Stimulated activated CD8-positive, alpha-beta memory T cell treated with anti-CD3 and anti-CD28 coated beads, Interleukin-4, amount 100 ng/mL, for 4 hours (primary cell): ENCODE measurements at regions not wholly inside any gene's neighbourhood (a gene's known extent, or its start where the extent isn't known, plus 50 kb on each side); places are given as distances from the start of the nearest gene placed in this dataset.

ENCODE experiments used
- DNase-seq, 2 donors: peaks; one replicate each; pipeline ENCODE4 v3.0.0-alpha.2; 2020; ENCODE audit warnings: low read depth in 2 of 2, low spot score in 1 of 2

DNA sequence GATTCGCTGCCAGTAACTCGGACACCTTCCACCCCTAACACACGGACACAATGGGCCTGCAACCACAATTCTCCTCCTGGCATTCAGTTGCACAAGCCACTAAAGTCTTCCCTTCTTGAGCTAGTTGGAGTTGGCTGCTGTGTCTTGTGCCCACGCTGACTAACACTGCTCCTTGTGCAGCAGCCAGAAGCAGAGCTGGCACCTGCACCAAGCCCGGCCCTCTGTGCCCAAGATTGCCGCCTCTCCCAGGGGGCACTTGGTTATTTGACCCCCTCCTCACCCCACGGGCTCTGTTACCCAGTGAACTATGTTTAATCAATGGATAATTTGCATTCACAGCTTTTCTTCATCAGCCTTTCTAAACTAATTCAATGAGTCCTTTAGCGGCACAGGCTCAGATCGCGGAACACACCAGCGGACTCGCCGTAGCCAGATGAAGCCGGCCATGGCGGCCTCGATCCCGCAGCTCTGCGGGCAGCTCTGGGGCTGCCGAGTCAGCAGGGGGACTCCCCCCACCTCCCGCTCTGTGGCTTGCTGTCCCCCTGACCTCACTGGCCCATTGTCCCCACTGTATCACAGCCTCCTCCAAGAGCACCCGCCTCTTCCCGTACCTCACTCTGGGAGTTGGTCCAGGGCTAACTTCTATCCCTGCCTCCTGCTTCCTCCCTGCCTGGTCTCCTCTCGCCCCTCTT, 94.8 kb upstream of the AFDN start:
- no peak for DNase-seq

DNA sequence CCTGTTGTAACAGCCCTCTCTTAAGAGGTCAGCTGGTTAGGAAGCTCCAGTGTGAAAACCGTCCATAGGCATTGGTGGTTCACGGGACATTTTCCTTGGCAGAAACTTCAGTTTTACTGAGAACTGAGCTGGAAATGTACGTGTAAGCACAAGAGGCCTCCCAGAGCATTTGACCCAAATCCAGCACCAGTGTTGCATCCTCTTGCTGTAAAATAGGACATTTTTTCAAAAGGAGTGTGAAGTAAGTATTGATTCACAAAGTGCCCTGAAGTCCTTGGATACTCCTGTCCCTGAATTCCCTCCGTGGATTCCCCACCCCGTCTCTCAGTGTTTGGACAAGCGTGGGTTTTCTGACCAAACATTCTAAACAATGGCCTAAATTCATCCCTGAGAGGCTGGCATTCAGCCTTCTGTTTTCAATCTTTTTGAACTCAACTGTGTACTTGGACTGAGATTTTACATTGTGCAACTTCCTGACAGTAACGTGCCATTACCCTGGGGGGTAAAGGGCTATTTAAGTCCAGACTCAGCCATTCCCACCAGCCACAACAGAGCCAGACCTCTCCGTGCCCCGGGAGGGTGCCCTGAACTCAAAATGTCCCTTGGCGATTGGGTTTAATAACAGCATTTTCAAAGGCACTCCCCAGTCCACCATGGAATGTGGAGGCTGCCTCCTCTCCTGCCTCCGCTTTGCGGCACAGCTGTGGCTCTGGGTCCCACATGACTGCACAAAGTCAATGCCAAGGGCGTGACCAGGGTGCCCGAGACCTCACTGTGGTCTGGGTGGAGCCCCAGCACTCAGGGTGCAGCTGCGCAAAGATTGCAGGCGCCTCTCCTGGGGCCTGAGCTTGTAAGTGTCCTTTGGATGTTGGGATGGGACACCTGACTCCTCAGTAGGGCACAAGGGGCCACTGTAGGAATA, 92.7 kb upstream of the AFDN start:
- no peak for DNase-seq

DNA sequence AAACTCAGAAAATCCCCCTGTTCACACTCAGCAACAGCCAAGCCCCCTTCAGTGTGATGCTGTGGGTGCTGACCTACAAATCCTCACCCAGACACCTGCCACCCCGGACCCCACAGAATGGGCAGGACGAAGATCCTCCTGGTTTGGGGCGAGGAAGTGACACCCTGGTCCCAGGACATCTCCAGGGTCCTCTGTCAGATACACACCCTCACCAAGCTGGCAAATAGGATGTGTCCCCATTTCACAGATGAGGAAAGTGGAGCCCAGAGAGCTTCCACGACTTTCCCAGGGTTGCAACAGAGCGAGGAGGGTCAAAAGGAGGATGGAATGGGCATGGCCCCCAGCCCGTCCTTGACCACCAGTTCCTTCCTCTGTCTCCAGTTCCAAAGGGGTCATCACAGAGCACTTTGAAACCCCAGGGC, 92.0 kb upstream of the AFDN start:
- DNase-seq, result no peak

DNA sequence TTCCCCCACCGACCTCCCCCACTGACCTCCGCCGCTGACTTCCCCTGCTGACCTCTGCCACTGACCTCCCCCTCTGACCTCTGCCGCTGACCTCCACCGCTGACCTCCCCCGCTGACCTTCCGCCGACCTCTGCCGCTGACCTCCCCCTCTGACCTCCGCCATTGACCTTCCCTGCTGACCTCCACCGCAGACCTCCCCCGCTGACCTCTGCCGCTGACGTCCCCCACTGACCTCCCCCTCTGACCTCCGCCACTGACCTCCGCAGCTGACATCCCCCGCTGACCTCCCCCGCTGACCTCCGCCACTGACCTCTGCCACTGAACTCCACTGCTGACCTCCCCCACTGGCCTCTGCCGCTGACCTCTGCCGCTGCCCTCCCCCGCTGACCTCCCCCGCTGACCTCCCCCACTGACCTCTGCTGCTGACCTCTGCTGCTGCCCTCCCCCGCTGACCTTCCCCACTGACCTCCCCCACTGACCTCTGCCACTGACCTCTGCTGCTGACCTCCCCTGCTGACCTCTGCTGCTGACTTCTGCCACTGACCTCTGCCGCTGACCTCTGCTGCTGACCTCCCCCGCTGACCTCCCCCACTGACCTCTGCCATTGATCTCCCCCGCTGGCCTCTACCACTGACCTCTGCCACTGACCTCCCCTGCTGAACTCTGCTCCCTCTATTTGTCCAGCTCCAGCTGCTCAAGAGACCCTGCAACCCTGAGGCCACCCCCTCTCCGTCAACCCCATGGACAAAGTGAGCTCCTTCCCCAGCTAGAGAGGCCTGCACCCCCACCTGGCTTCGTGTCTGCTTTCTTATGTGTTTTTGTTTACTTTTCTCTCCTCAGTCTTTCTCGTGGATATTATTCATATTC, 91.4 kb upstream of the AFDN start:
- DNase-seq, result no peak

DNA sequence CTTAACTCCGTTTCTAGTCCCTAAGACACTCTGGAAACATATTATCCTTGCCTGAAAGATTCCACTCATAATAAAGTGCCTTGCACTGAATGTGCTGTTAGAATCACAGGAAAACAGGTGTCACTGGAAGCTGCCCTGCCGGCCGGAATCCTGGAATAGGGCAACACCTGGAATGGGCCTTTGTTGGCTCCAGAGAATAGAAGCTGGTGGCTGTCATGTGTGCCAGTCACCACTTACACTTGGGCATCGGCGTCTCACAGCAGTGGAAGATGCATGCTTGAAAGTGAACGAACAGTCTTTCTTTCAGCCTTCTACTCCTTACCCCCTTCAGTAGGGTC, 90.8 kb upstream of the AFDN start:
- DNase-seq, result no peak

DNA sequence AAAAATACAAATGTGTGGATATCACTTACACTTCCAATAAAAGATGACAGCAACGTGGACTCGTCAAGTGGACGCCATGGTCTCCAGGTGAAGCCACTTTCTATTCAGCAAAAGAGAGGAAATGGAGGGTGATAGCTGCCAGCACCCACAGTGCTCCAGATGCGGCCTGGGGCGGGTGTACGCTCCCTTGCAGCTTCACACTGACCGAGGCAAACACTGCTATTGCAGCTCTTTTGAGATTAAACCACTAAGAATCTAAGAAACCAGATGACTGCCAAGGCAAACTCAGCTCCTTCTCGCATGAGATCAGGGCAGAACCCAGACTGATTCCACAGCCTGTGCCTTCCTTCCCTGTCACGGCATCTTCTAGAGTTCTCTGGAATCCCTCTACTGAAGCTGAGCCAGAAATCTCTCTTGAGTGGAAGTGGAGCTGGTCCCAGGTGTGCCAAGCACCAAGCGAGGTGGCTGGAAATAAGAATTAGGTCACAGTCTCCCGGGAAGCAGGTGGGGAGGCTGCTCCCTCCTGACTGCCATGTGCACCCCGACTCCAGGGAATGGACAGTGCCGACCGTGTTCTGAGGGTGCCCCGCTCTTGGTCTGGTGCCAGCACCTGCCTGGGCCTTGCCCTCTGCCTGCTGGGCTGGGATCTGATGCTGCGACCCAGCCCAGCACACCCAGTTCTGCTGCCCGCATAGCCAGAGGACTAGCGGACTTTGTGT, 90.1 kb upstream of the AFDN start:
- no peak for DNase-seq

DNA sequence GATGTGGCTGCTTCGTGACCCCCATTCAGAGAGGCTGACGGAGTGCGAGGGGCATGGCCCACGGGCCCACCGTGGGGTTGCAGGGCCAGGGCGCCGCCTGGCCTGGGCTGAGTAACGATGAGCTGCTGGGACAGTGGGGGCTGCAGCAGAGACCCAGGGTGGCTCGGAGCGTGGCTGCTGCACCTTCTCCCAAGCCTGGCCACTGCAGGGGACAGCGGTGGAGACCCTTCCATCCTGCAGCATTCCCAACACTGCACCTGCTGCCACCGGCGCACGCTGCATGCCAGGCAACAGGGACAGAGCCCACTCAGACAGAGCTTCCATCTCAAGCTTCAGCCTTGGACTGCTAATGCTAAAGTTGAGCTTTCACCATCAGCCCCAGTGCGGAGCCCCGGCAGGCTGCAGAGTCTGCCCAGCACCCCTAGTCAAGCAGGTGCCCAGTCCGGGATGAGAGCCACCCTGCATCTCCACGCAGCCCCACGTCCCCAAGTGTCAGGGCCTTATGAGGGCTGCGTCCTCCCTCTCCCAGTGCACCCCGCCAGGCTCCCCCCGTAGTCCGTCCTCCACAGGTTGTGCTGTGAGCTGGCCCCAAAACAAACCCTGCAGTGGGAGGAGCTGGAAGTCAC, 89.4 kb upstream of the AFDN start:
- DNase-seq, result no peak

DNA sequence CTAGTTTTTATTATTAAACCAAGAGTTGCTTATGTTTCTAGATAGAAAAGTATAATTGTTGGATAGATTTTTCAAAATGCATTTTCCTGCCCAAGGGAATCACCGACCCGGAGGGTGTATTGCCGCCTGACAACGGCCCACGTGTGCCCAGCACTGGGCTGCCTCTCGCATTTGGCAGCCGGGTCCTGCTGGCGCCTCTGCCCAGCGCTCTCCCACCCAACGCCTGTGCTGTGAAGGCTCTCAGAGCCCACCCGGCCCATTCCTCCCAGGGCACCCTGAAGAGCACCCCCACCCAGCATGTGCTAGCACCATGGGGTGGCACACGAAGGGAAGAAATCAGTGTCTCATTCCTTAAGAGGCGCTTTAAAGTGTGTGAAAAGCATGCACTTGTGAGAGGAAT, 88.3 kb upstream of the AFDN start:
- DNase-seq, result no peak

DNA sequence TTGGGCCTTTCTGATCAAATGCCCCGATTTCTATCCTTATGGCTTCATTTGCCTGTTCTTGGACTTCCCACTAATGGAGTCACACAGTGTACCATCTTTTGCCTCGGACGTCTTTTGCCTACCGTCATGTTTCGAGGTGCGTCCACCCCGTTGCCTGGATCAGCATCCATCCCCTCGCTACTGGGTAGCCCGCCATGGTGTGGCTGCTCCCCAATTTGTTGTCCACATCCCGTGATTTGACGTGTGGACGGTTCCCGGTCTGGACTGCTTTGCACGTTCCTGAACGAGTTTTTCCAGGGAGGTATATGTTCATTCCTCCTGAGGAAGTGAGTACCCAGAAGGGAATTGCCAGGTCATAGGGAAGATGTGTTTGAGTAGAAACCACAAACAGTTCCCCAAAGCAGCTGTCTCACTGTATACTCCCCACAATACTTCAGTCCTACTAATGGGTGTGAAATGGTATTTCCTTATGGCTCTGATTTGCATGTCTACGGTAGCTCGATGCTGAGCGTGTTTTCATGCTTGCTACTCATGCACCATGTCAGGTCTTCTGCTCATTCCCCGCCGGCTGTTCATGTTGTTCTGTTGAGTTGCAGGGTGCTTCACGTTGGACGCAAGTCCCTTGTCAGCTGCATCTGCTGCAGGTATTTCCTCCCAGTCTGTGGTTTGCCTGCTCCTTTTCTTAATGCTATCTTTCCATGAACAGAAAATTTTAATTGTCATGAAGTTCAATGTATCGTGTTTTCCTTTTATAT, 86.8 kb upstream of the AFDN start:
- no peak for DNase-seq

DNA sequence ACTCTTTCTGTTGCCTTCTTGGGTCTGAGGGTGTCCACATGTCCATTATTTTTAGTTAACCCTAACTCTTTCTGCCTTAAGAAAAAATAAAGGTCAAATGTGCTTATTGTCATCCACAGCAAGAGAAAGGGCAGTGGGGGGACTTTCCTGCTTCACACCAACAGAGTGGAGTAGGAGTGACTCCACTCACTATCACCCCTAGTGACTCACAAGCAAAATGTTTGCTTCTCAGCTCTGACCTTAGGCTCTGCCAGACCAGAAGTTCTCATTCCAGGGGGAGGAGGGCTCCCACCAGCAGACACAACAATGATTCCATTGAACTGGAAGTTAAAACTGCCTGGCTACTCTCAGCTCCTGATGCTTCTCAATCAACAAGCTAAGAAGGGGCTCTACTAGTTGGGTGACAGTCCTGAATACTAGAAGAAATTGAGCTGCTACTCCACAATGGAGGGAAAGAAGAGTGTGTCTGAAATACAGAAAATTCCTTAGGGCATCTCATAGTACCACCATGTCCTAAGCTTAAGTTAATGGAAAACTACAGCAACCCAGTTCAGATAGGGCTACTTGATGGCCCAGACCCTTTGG, 83.9 kb upstream of the AFDN start:
- DNase-seq, result no peak

DNA sequence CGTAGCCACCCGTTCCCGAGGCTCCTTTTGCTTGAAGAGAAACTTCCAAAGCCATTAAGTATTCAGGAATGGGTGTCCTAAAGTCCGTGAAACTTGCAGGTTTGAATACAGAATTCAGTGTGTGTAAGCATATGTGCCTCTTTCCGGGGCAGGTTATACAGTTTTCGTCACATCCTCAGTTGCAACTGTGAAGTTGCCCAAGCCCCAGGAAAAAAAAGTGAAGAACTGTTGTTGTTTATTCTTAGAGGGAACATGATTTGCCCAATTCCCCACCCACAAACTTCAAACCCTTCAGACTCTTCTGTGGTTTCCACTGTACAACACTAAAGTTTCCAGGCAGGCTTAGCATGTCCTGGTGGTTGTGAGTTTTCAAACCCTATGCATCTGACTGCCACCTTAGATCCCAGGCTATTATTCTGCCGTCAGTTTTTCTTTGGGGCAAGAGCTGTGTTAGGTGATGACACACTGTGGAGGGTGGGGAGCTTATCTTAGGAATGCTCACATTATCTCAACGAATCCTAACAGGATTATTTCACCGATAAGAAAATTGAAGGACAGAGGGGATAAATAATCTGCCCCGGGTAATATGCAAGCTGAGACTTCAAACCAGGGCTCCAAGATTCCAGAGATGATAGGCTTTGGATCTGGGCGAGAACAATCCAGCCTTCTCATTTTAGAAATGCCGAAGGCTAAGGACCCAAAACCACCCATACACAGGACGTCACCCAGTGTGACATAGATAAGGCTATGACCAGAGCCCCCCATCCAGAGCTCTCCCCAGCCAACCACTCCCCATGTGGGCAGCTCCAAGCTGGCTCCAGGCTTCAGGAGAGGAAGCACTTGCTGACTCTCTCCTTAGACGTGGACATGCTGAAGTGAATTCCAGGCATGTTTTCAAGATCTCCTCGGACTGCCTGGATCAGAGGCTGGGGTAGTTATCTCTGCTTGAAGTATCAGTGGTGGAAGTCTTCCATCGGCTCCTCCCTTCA, 81.7 kb upstream of the AFDN start:
- DNase-seq, result no peak

DNA sequence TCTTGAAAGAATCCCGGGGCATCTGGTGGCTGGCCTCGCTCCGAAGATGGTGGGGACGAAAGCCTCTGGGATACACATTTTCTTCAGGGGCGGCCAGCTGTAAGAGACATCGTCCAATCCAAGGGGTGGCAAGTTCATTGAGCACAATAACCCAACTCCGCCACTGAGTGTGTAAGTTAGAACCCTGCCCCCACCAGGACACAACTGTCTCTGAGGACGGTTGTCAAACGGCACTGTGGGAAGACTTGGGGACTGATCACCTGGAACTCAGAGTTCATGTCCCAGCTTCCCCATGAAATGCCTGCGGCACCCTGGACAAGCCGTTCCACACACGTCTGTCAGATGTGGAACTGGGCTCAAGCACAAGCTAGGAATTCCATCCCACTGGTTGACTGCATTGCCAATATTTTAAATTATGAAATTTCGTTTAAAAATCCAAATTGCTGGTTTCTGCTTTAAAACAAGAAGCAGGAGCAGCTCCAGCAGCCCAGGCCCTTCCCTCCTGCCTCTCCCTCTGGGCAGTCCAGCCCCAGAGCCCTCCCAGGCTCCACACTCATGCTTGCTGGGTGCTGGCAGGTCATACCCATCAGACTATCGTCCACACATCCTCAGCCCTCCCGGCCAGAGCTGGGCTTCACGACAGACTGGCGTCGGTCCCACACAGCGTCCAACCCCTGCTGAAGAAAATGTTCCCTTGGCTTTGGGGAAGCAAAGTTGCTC, 80.9 kb upstream of the AFDN start:
- DNase-seq, result no peak

DNA sequence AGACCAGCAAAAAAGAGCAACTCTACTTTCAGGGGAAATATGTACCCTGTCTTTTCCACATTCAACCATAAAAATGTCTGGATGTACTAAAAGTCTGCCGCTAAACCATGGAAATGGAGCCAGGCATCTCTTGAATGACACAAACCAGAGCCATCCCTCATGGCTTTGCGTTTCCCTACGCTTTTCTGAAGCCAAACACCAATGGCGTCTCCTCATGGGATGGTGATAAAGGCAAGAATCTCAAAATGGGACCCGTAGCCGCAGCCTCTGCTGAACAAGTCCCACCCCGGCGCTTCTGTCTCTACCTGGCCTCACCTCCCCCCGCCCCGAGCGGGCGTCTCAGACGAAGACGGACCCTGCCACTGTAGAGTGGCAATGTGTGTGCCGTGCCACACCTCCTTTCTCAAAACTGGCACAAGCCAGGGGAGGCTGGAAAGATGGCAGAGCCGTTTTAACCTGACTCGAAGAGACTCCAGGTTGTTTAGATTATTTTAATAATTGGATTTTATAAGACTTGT, 80.3 kb upstream of the AFDN start:
- DNase-seq, result no peak

DNA sequence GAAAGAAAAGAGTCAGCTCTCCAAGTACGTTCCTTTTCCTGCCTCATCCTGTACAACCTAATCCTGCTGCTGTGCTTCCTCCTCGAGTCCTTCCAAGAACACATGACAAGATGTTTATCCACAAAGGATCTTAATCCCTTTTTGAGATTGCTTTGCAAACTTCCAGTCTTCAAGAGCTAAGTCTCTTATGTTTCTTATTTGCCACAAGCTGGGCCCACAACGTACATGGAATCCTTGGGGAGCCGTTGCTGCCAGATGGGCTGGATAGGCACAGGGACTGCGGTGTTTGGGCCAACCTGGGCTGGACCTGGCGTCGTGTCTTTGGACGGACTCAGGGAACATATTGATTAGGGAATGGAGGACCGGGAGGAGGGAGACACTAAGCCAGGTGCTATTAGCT, 79.7 kb upstream of the AFDN start:
- DNase-seq, result no peak

DNA sequence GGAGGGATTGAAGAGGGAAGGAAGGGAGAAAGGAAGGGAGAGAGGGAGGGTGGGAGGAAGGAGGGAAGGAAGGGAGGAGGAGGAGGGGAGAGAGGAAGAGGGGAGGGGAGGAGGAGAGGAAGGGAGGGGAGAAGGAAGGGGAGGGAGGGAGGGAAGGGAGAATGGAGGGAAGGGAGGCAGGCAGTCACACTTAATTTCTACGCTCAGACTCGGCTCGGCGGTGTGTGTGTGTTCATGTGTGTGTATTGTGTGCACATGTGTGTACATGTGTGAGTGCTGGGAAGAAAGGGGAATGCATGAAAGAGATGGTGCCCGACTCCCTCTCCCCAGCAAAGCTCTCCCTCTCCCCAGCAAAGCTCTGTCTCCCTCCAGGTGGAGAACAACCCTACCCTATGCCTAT, 79.1 kb upstream of the AFDN start:
- DNase-seq, result no peak

DNA sequence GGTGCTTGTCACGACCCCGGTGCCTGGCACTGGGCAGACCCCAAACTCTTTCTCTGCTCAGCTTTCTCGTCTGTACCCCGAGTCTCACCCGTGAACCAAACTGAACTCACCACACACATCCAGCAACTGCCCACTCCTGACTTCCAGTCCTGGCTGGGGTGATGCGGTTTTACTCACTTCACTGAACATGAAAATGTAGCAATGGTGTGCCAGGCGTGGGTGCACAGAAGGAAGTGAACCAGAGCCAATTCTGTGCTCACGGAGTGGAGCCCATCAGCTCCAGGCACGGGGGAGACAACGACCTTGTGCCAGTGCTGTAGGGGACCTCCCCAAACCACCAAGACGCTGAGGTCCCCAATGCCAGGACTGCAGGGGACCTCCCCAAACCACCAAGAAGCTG, 78.7 kb upstream of the AFDN start:
- DNase-seq, result no peak
